Heart left ventricle (tissue), 13 donors: ENCODE measurements at regions not wholly inside any gene's neighbourhood (a gene's known extent, or its start where the extent isn't known, plus 50 kb on each side); places are given as distances from the start of the nearest gene placed in this dataset.

Experiments
- POLR2A ChIP-seq, 2 donors: fragments of 450-650 bp; IDR thresholded peaks; one replicate each; pipeline ENCODE4 v1.6.1; 2017; ENCODE audit warnings: antibody characterized with exemption in 2 of 2, mild to moderate bottlenecking in 2 of 2, moderate library complexity in 2 of 2
- TF ChIP-seq, protein P1 (sequence below), 12 donors: fragments of 200-600 bp; sonication (generic) in 4 of 12; IDR thresholded peaks; one replicate each; pipeline versions ENCODE4 v1.5.0 to v1.8.0; 2018 to 2022; ENCODE audit warnings: antibody characterized with exemption in 12 of 12, mild to moderate bottlenecking in 5 of 12
- donor health status: ischemic (EF 13 %, LVEDD 7.1; RV severe dilation, severe dysfunction).
- donor health status: DM: no; HTN: yes; CAD: no.
- donor health status: DM: no; HTN: no; CAD: no.
- donor health status: ischemic (EF 25% LVEDD 6.9; RV normal size, moderate dysfunction).
- donor health status: ischemic (EF 25% LVEDD 5.7; RV mildly dilated, moderate dysfunction).
- donor health status: ischemic (EF 35%, LVEDD 5.7; RV mildly dilated, moderate dysfunction).
- donor health status: nonischemic (EF 11% LVEDD 7.7; RV severe dilation, severe dysfunction).
- donor health status: DM: yes; HTN: yes; CAD: no.
- donor health status: PGD.
- donor health status: ischemic (EF 29% LVEDD 5.4; RV normal size, mild dysfunction).
- donor health status: nonischemic (EF 23%, LVEDD 6.1; RV moderate dilation, normal function).

DNA sequence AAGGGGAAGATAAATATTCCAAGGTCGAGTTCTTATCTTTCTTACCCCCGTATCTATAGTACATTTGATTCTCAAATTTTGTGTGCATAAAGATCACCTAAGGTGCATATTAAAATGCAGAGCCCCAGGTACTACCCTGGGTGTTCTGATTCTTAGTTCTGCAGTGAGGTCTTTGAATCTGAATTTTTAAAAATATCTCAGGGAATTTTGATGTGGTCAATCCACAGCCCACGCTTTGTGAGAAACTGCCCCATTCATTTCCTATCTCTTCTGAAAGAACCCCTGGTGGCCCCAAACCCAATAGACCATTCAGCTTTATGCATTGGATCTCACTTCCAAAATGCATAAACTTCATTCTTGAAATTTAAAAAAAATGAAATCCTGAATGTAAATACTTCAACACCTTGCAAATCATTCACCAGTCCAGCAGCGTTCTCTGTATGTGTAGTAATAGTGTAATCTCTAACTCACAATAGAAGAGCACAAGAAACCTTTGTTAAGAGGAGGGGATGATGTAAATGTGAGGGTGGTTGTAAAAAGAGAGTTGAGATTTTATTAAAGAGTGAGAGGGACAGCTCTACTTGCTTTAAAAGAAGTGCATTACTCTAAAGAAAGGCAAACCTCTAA is 108.8 kb upstream of the ZP4 start:
- no peak for TF ChIP-seq POLR2A (IDR thresholded peaks at IDR 0.05)
- TF ChIP-seq, protein P1, sequence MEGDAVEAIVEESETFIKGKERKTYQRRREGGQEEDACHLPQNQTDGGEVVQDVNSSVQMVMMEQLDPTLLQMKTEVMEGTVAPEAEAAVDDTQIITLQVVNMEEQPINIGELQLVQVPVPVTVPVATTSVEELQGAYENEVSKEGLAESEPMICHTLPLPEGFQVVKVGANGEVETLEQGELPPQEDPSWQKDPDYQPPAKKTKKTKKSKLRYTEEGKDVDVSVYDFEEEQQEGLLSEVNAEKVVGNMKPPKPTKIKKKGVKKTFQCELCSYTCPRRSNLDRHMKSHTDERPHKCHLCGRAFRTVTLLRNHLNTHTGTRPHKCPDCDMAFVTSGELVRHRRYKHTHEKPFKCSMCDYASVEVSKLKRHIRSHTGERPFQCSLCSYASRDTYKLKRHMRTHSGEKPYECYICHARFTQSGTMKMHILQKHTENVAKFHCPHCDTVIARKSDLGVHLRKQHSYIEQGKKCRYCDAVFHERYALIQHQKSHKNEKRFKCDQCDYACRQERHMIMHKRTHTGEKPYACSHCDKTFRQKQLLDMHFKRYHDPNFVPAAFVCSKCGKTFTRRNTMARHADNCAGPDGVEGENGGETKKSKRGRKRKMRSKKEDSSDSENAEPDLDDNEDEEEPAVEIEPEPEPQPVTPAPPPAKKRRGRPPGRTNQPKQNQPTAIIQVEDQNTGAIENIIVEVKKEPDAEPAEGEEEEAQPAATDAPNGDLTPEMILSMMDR (IDR thresholded peaks at IDR 0.05): no peak
